H54 (cell line): ENCODE measurements at regions not wholly inside any gene's neighbourhood (a gene's known extent, or its start where the extent isn't known, plus 50 kb on each side); places are given as distances from the start of the nearest gene placed in this dataset.
"Not testable (repeated sequence)": the region's sequence is repeated elsewhere in the genome, so short reads cannot be mapped to it uniquely, and the experiment has no call there.

Experiments
- DNase-seq: peaks from one replicate; pipeline ENCODE4 v3.0.0; 2011; ENCODE audit warnings: low spot score, mixed read lengths; ENCODE audit not compliant: insufficient read length
- FAIRE-seq: peaks from 3 replicates; lab custom pipeline; 2011; peaks lifted over from hg19 to GRCh38; lab: Jason Lieb, UNC
- POLR2A ChIP-seq: IDR thresholded peaks from 2 replicates; pipeline ENCODE4 v1.6.1; 2011; ENCODE audit warnings: low read depth, mild to moderate bottlenecking, low read length

GRCh38 chr4:92210906-92211305 is 92.9 kb upstream of the GRID2 start:
- DNase-seq = no peak
- TF ChIP-seq POLR2A = no peak
- FAIRE-seq = no peak

- FAIRE-seq (no peak), DNase-seq (no peak)
- no peak for TF ChIP-seq POLR2A
These were observed 88.3 kb upstream of the GRID2 start for GRCh38 chr4:92215476-92215875.

GRCh38 chr4:92231511-92231910 is 72.3 kb upstream of the GRID2 start:
- DNase-seq (no peak), FAIRE-seq (no peak)

GRCh38 chr4:92232566-92232965 is 71.2 kb upstream of the GRID2 start:
- TF ChIP-seq POLR2A = no peak
- DNase-seq (no peak), FAIRE-seq (no peak)

More at GRCh38 chr4:92231511-92231910, 72.3 kb upstream of the GRID2 start:
- no peak for TF ChIP-seq POLR2A

- DNase-seq (no peak), FAIRE-seq (peak; percentile 33)
- no peak for TF ChIP-seq POLR2A
These were observed 69.2 kb upstream of the GRID2 start for GRCh38 chr4:92234393-92235176.

GRCh38 chr4:92235731-92236130 is 68.0 kb upstream of the GRID2 start:
- no peak for TF ChIP-seq POLR2A
- DNase-seq = no peak
- FAIRE-seq = no peak

GRCh38 chr4:92236877-92237276 is 66.9 kb upstream of the GRID2 start:
- DNase-seq (no peak), FAIRE-seq (no peak)
- TF ChIP-seq POLR2A = no peak

GRCh38 chr4:92237559-92237958 is 66.2 kb upstream of the GRID2 start:
- FAIRE-seq = no peak
- DNase-seq = no peak
- no peak for TF ChIP-seq POLR2A

GRCh38 chr4:92241094-92241493 is 62.7 kb upstream of the GRID2 start:
- FAIRE-seq = no peak

GRCh38 chr4:92246384-92246783 is 57.4 kb upstream of the GRID2 start:
- DNase-seq (no peak), FAIRE-seq (no peak)
- no peak for TF ChIP-seq POLR2A

More at GRCh38 chr4:92241094-92241493, 62.7 kb upstream of the GRID2 start:
- no peak for DNase-seq
- no peak for TF ChIP-seq POLR2A

- no peak for DNase-seq
- no peak for FAIRE-seq
- TF ChIP-seq POLR2A = no peak
These were observed 54.2 kb upstream of the GRID2 start for GRCh38 chr4:92249541-92249940.

GRCh38 chr4:92251711-92252110 is 52.1 kb upstream of the GRID2 start:
- no peak for DNase-seq
- no peak for FAIRE-seq

GRCh38 chr4:92252358-92252757 is 51.4 kb upstream of the GRID2 start:
- not testable (repeated sequence) for FAIRE-seq, DNase-seq

More at GRCh38 chr4:92251711-92252110, 52.1 kb upstream of the GRID2 start:
- no peak for TF ChIP-seq POLR2A

- FAIRE-seq = no peak
- no peak for TF ChIP-seq POLR2A
- DNase-seq = no peak
These were observed 50.9 kb upstream of the GRID2 start for GRCh38 chr4:92252846-92253245.

GRCh38 chr4:92253550-92253949 is 50.2 kb upstream of the GRID2 start:
- no peak for FAIRE-seq

More at GRCh38 chr4:92253550-92253949, 50.2 kb upstream of the GRID2 start:
- DNase-seq = no peak
- no peak for TF ChIP-seq POLR2A
